H9 (cell line): ENCODE measurements at regions not wholly inside any gene's neighbourhood (a gene's known extent, or its start where the extent isn't known, plus 50 kb on each side); places are given as distances from the start of the nearest gene placed in this dataset.

Experiments used
- DNase-seq: peaks from one replicate; pipeline ENCODE4 v3.0.0-alpha.2; 2017
- H2AFZ ChIP-seq: one replicate; pipeline ENCODE4 v1.6.1; 2013; ENCODE audit warnings: mild to moderate bottlenecking, low read length, control low read depth, moderate library complexity
- H2AK5ac ChIP-seq: 2 replicates; pipeline ENCODE4 v1.6.1; 2013; ENCODE audit warnings: low read length, control low read depth, mixed read lengths; ENCODE audit not compliant: insufficient read length
- H2BK120ac ChIP-seq: one replicate; pipeline ENCODE4 v1.6.1; 2013; ENCODE audit warnings: low read depth, mild to moderate bottlenecking, low read length, control low read depth, inconsistent platforms; ENCODE audit not compliant: poor library complexity, severe bottlenecking
- H2BK12ac ChIP-seq: 2 replicates; pipeline ENCODE4 v1.6.1; 2013; ENCODE audit warnings: low read length, control low read depth, mixed read lengths, low read depth; ENCODE audit not compliant: insufficient read length
- H2BK15ac ChIP-seq: 2 replicates; pipeline ENCODE4 v1.6.1; 2013; ENCODE audit warnings: low read depth, low read length, control low read depth
- H2BK20ac ChIP-seq: one replicate; pipeline ENCODE4 v1.6.1; 2013; ENCODE audit warnings: low read depth, mild to moderate bottlenecking, low read length, control low read depth, inconsistent platforms; ENCODE audit not compliant: poor library complexity, severe bottlenecking
- H2BK5ac ChIP-seq: 2 replicates; pipeline ENCODE4 v1.6.1; 2013; ENCODE audit warnings: low read length, control low read depth, mixed read lengths; ENCODE audit not compliant: insufficient read length
- H3K14ac ChIP-seq: 2 replicates; pipeline ENCODE4 v1.6.1; 2013; ENCODE audit warnings: low read length, control low read depth; ENCODE audit not compliant: insufficient read depth
- H3K18ac ChIP-seq: 2 replicates; pipeline ENCODE4 v1.6.1; 2013; ENCODE audit warnings: low read depth, mild to moderate bottlenecking, mixed read lengths, low read length, control low read depth; ENCODE audit not compliant: insufficient read length
- H3K23ac ChIP-seq: 2 replicates; pipeline ENCODE4 v1.6.1; 2013; ENCODE audit warnings: low read length, control low read depth, mixed read lengths, low read depth; ENCODE audit not compliant: insufficient read length
- H3K23me2 ChIP-seq: 2 replicates; pipeline ENCODE4 v1.6.1; 2013; ENCODE audit warnings: low read depth, mild to moderate bottlenecking, mixed read lengths, low read length, control low read depth; ENCODE audit not compliant: insufficient read length, poor library complexity, severe bottlenecking
- H3K27ac ChIP-seq: 2 replicates; pipeline ENCODE4 v1.5.1; 2013; ENCODE audit warnings: low read length, control low read depth, mixed read lengths, low read depth; ENCODE audit not compliant: insufficient read length
- H3K27me3 ChIP-seq: 2 replicates; pipeline ENCODE4 v1.6.1; 2013; ENCODE audit warnings: low read length, control low read depth, inconsistent platforms; ENCODE audit not compliant: insufficient read depth
- H3K4ac ChIP-seq: 2 replicates; pipeline ENCODE4 v1.6.1; 2013; ENCODE audit warnings: low read depth, mild to moderate bottlenecking, control low read depth, inconsistent platforms, low read length, moderate library complexity
- H3K4me1 ChIP-seq: 2 replicates; pipeline ENCODE4 v1.6.1; 2013; ENCODE audit warnings: low read length, control low read depth, inconsistent platforms; ENCODE audit not compliant: insufficient read depth
- H3K4me2 ChIP-seq: 2 replicates; pipeline ENCODE4 v1.6.1; 2013; ENCODE audit warnings: low read length, control low read depth, mixed read lengths; ENCODE audit not compliant: insufficient read length, insufficient read depth
- H3K56ac ChIP-seq: 2 replicates; pipeline ENCODE4 v1.6.1; 2013; ENCODE audit warnings: low read depth, mild to moderate bottlenecking, mixed read lengths, low read length, control low read depth; ENCODE audit not compliant: insufficient read length
- H3K79me1 ChIP-seq: 2 replicates; pipeline ENCODE4 v1.6.1; 2013; ENCODE audit warnings: low read depth, mild to moderate bottlenecking, moderate library complexity, low read length, control low read depth, inconsistent platforms; ENCODE audit not compliant: insufficient read depth, poor library complexity, severe bottlenecking
- H3K79me2 ChIP-seq: 2 replicates; pipeline ENCODE4 v1.6.1; 2013; ENCODE audit warnings: low read length, control low read depth, inconsistent platforms; ENCODE audit not compliant: insufficient read depth
- H3K9ac ChIP-seq: 2 replicates; pipeline ENCODE4 v1.6.1; 2013; ENCODE audit warnings: low read length, control low read depth, mixed read lengths; ENCODE audit not compliant: insufficient read length; ENCODE audit errors: extremely low read depth
- H3K9me3 ChIP-seq: one replicate; pipeline ENCODE4 v1.6.1; 2013; ENCODE audit warnings: low read depth, low read length, inconsistent platforms; ENCODE audit not compliant: control insufficient read depth
- H3T11ph ChIP-seq: one replicate; pipeline ENCODE4 v1.6.1; 2013; ENCODE audit warnings: mild to moderate bottlenecking, low read length, control low read depth, inconsistent platforms
- H4K20me1 ChIP-seq: one replicate; pipeline ENCODE4 v1.6.1; 2013; ENCODE audit not compliant: control insufficient read depth, insufficient read length, insufficient read depth
- H4K5ac ChIP-seq: 2 replicates; pipeline ENCODE4 v1.6.1; 2013; ENCODE audit warnings: low read depth, mild to moderate bottlenecking, mixed read lengths, low read length, control low read depth; ENCODE audit not compliant: insufficient read length
- H4K8ac ChIP-seq: replicated peaks from 2 replicates; pipeline ENCODE4 v1.6.1; 2013; ENCODE audit warnings: low read length, control low read depth, mixed read lengths, low read depth; ENCODE audit not compliant: insufficient read length
- H4K91ac ChIP-seq: 2 replicates; pipeline ENCODE4 v1.6.1; 2013; ENCODE audit warnings: low read depth, mild to moderate bottlenecking, moderate library complexity, mixed read lengths, low read length, control low read depth; ENCODE audit not compliant: insufficient read length
- H3K27ac Mint-ChIP-seq, 3 experiments: 2 replicates in 2 of 3; 3 replicates in 1 of 3; pipeline ENCODE4 v1.8.0; 2020 to 2021; ENCODE audit warnings: mixed read lengths in 3 of 3, mild to moderate bottlenecking in 1 of 3, moderate library complexity in 1 of 3
- H3K27me3 Mint-ChIP-seq: 2 replicates; pipeline ENCODE4 v1.8.0; 2021; ENCODE audit warnings: low read depth, mild to moderate bottlenecking, moderate library complexity, mixed read lengths
- H3K36me3 Mint-ChIP-seq, 3 experiments: 2 replicates in 2 of 3; 3 replicates in 1 of 3; pipeline ENCODE4 v1.8.0; 2020 to 2021; ENCODE audit warnings: low read depth in 3 of 3, mixed read lengths in 3 of 3; ENCODE audit not compliant: insufficient read depth in 1 of 3
- H3K4me1 Mint-ChIP-seq, 2 experiments: 2 replicates each; pipeline ENCODE4 v1.8.0; 2020; ENCODE audit warnings: mixed read lengths in 2 of 2
- H3K4me3 Mint-ChIP-seq, 2 experiments: 2 replicates in 1 of 2; 3 replicates in 1 of 2; pipeline ENCODE4 v1.8.0; 2020 to 2021; ENCODE audit warnings: mild to moderate bottlenecking in 2 of 2, mixed read lengths in 2 of 2, moderate library complexity in 1 of 2
- H3K9me3 Mint-ChIP-seq, 2 experiments: 2 replicates in 1 of 2; 3 replicates in 1 of 2; pipeline ENCODE4 v1.8.0; 2020; ENCODE audit warnings: mild to moderate bottlenecking in 2 of 2, mixed read lengths in 2 of 2, moderate library complexity in 1 of 2
- CTCF ChIP-seq: fragments of 200-600 bp; sonication (generic); conservative IDR thresholded peaks from 3 replicates; pipeline ENCODE4 v1.8.0; 2021; ENCODE audit warnings: antibody characterized with exemption, mild to moderate bottlenecking
- WGBS: extraction: QIAGEN DNeasy Blood & Tissue Kit; methylation state at CpG from one replicate; pipeline ENCODE4 v1.1.7; 2013; ENCODE audit warnings: missing lambda C conversion rate, low lambda C conversion rate, mixed read lengths; ENCODE audit not compliant: insufficient read length; ENCODE audit errors: extremely low coverage; 5-methylcytosine and 5-hydroxymethylcytosine counted together

GRCh38 chr7:24134535-24134934, 149.5 kb upstream of the NPY start:
- no CpG with 5 or more reads among the region's 4 CpGs for WGBS
- no peak overlapping the region for H3K9ac ChIP-seq
- no peak overlapping the region for H2BK5ac ChIP-seq
- H3K14ac ChIP-seq: no peak overlapping the region
- Mint-ChIP-seq H3K27ac (no peak overlapping the region), H3K27me3 (peaks cover 2% of the 10 kb centered on the region; the same call in 1 of the 2 replicates), H3K4me1 (peaks cover 6 to 9% of the 10 kb centered on the region in 2 experiments; a peak in 2 of 4 replicates), H3K4me3 (no peak overlapping the region), H3K9me3 (no peaks in the 10 kb centered on the region), H3K36me3 (no peaks in the 10 kb centered on the region)
- H4K20me1 ChIP-seq: no peaks in the 10 kb centered on the region
- H3K56ac ChIP-seq: no peak overlapping the region
- no peak overlapping the region for H2BK20ac ChIP-seq
- H2BK12ac ChIP-seq: no peak overlapping the region
- no peak overlapping the region for H2BK15ac ChIP-seq
- no peaks in the 10 kb centered on the region for H3K4me1 ChIP-seq
- no peaks in the 10 kb centered on the region for H3K23me2 ChIP-seq
- H3K27me3 ChIP-seq: no peaks in the 10 kb centered on the region
- no peaks in the 10 kb centered on the region for H3K79me2 ChIP-seq
- no peak overlapping the region for H4K91ac ChIP-seq
- H3K18ac ChIP-seq: no peak overlapping the region
- no peak overlapping the region for H3K4me2 ChIP-seq
- no peak overlapping the region for H2AK5ac ChIP-seq
- no peak overlapping the region for H4K8ac ChIP-seq
- no peaks in the 10 kb centered on the region for H3K9me3 ChIP-seq
- H4K5ac ChIP-seq: no peak overlapping the region
- no peaks in the 10 kb centered on the region for H3K79me1 ChIP-seq
- DNase-seq: no peak
- no peak overlapping the region for H3K23ac ChIP-seq
- H2BK120ac ChIP-seq: no peak overlapping the region
- H3T11ph ChIP-seq: no peak overlapping the region
- no peak overlapping the region for H3K4ac ChIP-seq
- no peak for TF ChIP-seq CTCF
- no peak overlapping the region for H3K27ac ChIP-seq
- H2AFZ ChIP-seq: no peak overlapping the region
